ENCODE measurements at regions not wholly inside any gene's neighbourhood (a gene's known extent, or its start where the extent isn't known, plus 50 kb on each side); places are given as distances from the start of the nearest gene placed in this dataset.

DNA sequence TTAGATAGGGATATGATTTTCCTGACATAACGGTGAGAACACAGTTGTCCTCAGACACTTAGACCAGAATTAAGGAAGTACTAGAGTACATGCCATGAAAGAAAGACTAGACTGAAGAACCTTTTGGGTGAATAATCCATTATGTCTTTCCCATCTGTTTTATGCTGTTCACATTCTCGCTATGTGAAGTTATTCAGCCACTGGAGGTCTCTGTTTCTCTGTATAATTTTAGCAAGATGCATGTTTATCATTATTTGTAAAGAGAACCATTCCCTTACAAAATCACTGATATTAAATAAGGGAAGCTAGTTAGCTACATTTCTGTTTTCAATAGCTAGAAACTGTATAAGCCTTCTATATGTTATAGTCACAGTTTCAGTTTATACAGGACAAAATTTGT, 391.9 kb downstream of the CD109 start:
- H3K4me1 ChIP-seq (ENCODE audit: low read length): no peaks in the 10 kb centered on the region
- no peak overlapping the region for H2AFZ ChIP-seq (ENCODE audit: low read length)
- no peaks in the 10 kb centered on the region for H3K79me2 ChIP-seq (ENCODE audit: low read length)
- H3K27me3 ChIP-seq (ENCODE audit: low read length): no peaks in the 10 kb centered on the region
- no peak overlapping the region for H3K9ac ChIP-seq (ENCODE audit: low read length)
- H3K9me2 ChIP-seq (replicated peaks; ENCODE audit: insufficient read depth, low read length): no peaks in the 10 kb centered on the region
- DNase-seq: no peak
- no peak overlapping the region for H3K4me3 ChIP-seq (ENCODE audit: low read length)
- H3K4me2 ChIP-seq (ENCODE audit: low read depth, low read length, poor library complexity, severe bottlenecking): no peak overlapping the region
- no peaks in the 10 kb centered on the region; the same call in 1 of the 2 replicates for H4K20me1 ChIP-seq (ENCODE audit: insufficient read depth, low read depth, low read length)
- no peaks in the 10 kb centered on the region for H3K9me3 ChIP-seq (ENCODE audit: low read length)
- no peak overlapping the region for H3K27ac ChIP-seq (ENCODE audit: low read length)
- no peaks in the 10 kb centered on the region for H3K36me3 ChIP-seq (ENCODE audit: insufficient read depth, low read length)

DNA sequence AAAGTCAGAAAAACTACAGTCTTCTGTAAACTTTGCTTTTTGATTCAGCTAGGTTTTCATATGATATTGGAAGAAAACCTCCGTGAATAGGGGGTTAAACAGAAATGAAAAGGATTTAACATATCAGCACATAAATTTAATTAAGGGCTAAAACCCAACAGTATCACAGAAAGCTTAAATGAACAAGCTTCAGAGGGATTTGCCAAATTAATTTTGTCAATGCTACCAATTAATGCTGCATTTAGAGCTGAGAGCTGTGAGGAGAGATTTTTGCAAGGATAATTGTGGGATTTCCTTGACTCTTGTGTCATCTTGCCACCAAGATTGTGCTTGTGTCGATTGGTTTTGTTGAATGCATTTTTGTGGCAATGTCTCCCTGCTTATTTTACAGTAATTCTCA, 379.9 kb downstream of the CD109 start:
- Histone ChIP-seq H3K9me3 (ENCODE audit: low read length) (no peaks in the 10 kb centered on the region), H3K9ac (ENCODE audit: low read length) (no peak overlapping the region), H4K20me1 (ENCODE audit: insufficient read depth, low read depth, low read length) (no peaks in the 10 kb centered on the region), H3K9me2 (replicated peaks; ENCODE audit: insufficient read depth, low read length) (no peaks in the 10 kb centered on the region), H3K36me3 (ENCODE audit: insufficient read depth, low read length) (no peaks in the 10 kb centered on the region), H3K4me2 (ENCODE audit: low read depth, low read length, poor library complexity, severe bottlenecking) (no peak overlapping the region), H3K4me1 (ENCODE audit: low read length) (no peaks in the 10 kb centered on the region), H3K27ac (ENCODE audit: low read length) (no peak overlapping the region), H3K79me2 (ENCODE audit: low read length) (no peaks in the 10 kb centered on the region), H3K4me3 (ENCODE audit: low read length) (no peak overlapping the region), H2AFZ (ENCODE audit: low read length) (no peak overlapping the region), H3K27me3 (ENCODE audit: low read length) (no peaks in the 10 kb centered on the region)
- DNase-seq: no peak

DNA sequence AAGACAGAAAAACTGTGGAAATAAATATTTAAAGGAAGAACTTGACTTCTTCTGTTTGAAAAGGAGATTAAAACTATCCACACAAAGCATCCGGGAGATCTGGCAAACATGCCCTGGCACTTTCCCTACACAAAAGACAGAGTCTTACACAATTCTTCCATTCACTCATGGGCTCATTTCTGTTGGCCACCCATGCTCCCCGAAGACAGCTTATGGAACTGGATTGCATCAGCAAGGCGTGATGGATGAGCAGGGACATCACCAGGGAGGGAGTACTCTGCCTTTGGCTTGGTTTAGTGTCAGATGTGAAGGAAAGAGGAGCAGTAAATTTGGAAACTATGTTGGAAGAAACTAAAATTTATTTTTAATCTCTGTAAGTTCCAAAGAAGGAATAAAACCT, 379.3 kb downstream of the CD109 start:
- no peaks in the 10 kb centered on the region for H3K27me3 ChIP-seq (ENCODE audit: low read length)
- H3K9ac ChIP-seq (ENCODE audit: low read length): no peak overlapping the region
- no peaks in the 10 kb centered on the region for H3K79me2 ChIP-seq (ENCODE audit: low read length)
- H3K4me2 ChIP-seq (ENCODE audit: low read depth, low read length, poor library complexity, severe bottlenecking): no peak overlapping the region
- H3K4me3 ChIP-seq (ENCODE audit: low read length): no peak overlapping the region
- no peak overlapping the region for H2AFZ ChIP-seq (ENCODE audit: low read length)
- no peaks in the 10 kb centered on the region for H3K9me2 ChIP-seq (replicated peaks; ENCODE audit: insufficient read depth, low read length)
- no peak overlapping the region for H3K27ac ChIP-seq (ENCODE audit: low read length)
- H3K9me3 ChIP-seq (ENCODE audit: low read length): no peaks in the 10 kb centered on the region
- no peaks in the 10 kb centered on the region for H3K36me3 ChIP-seq (ENCODE audit: insufficient read depth, low read length)
- H3K4me1 ChIP-seq (ENCODE audit: low read length): no peaks in the 10 kb centered on the region
- H4K20me1 ChIP-seq (ENCODE audit: insufficient read depth, low read depth, low read length): no peaks in the 10 kb centered on the region
- no peak for DNase-seq

DNA sequence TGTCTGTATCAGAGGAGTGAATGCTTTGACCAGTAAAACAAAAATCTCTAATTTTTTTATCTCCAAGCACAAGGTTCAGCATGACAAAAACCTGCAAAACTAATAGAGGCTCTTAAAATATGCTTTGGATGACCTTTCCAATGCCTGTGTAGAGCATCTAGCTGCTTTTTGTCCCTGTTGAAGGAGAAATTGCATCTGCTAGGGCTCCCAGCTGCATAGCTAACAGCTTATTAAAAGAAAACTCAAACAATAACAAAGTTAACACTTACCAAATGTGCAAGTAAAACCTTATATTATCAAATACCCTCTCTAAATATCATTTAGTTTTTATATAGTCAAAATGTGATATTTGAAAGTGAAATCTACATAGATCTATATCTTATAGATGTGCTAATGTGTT, 378.6 kb downstream of the CD109 start:
- no peak for DNase-seq
- H3K27me3 ChIP-seq (ENCODE audit: low read length): no peaks in the 10 kb centered on the region
- no peaks in the 10 kb centered on the region for H3K9me3 ChIP-seq (ENCODE audit: low read length)
- no peak overlapping the region for H3K9ac ChIP-seq (ENCODE audit: low read length)
- H4K20me1 ChIP-seq (ENCODE audit: insufficient read depth, low read depth, low read length): no peaks in the 10 kb centered on the region
- H3K9me2 ChIP-seq (replicated peaks; ENCODE audit: insufficient read depth, low read length): no peaks in the 10 kb centered on the region
- H3K36me3 ChIP-seq (ENCODE audit: insufficient read depth, low read length): no peaks in the 10 kb centered on the region
- H3K4me1 ChIP-seq (ENCODE audit: low read length): no peaks in the 10 kb centered on the region
- no peak overlapping the region for H3K27ac ChIP-seq (ENCODE audit: low read length)
- H3K79me2 ChIP-seq (ENCODE audit: low read length): no peaks in the 10 kb centered on the region
- H2AFZ ChIP-seq (ENCODE audit: low read length): no peak overlapping the region
- H3K4me3 ChIP-seq (ENCODE audit: low read length): no peak overlapping the region
- H3K4me2 ChIP-seq (ENCODE audit: low read depth, low read length, poor library complexity, severe bottlenecking): no peak overlapping the region

DNA sequence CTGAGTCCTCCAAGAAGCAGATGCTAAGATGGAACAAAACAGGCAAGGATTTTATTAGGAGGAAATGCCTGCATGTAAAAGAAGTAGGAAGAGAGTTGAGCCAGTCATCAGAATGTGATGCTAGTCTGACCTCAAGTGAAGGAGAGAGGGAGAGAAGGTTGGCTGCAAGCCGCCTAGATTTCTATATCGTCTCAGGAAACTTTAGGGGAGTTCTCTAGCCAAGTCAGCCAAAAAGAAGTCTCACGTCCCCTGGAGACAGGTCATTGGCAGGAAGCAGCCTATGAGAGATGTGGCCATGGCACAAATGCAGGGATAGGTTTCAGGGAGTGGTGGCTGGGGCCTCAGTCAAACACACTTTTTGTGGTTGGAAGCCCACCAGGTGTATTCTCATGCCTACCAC, 378.0 kb downstream of the CD109 start:
- Histone ChIP-seq H3K79me2 (ENCODE audit: low read length) (no peaks in the 10 kb centered on the region), H3K9ac (ENCODE audit: low read length) (no peak overlapping the region), H2AFZ (ENCODE audit: low read length) (no peak overlapping the region), H3K27ac (ENCODE audit: low read length) (no peak overlapping the region), H3K9me3 (ENCODE audit: low read length) (no peaks in the 10 kb centered on the region), H3K4me1 (ENCODE audit: low read length) (no peaks in the 10 kb centered on the region), H4K20me1 (ENCODE audit: insufficient read depth, low read depth, low read length) (no peaks in the 10 kb centered on the region), H3K36me3 (ENCODE audit: insufficient read depth, low read length) (no peaks in the 10 kb centered on the region), H3K9me2 (replicated peaks; ENCODE audit: insufficient read depth, low read length) (no peaks in the 10 kb centered on the region), H3K4me3 (ENCODE audit: low read length) (no peak overlapping the region), H3K4me2 (ENCODE audit: low read depth, low read length, poor library complexity, severe bottlenecking) (no peak overlapping the region), H3K27me3 (ENCODE audit: low read length) (no peaks in the 10 kb centered on the region)
- no peak for DNase-seq

DNA sequence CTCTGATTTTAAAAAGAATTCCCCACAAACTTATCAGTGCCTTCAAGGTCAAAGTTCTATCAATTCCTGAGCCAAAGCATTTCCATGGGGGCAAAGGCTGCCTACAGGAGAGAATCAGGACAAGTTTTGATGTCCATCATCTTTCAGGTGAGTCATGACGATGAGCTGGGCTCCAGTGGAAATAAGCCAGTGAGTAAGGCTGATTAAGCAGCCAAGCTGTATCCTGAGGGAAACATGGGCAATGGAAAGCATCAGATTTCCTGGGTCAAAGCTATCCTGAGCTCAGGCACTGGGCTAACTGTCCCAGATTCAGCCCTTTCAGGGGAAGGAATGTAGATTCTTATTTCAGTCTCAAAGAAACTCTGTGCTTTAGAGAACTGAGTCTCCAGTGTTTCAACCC, 377.4 kb downstream of the CD109 start:
- no peaks in the 10 kb centered on the region for H3K79me2 ChIP-seq (ENCODE audit: low read length)
- H3K4me3 ChIP-seq (ENCODE audit: low read length): no peak overlapping the region
- H3K36me3 ChIP-seq (ENCODE audit: insufficient read depth, low read length): no peaks in the 10 kb centered on the region
- H3K9ac ChIP-seq (ENCODE audit: low read length): no peak overlapping the region
- no peak for DNase-seq
- no peaks in the 10 kb centered on the region for H3K9me3 ChIP-seq (ENCODE audit: low read length)
- no peaks in the 10 kb centered on the region for H3K4me1 ChIP-seq (ENCODE audit: low read length)
- no peak overlapping the region for H3K27ac ChIP-seq (ENCODE audit: low read length)
- H4K20me1 ChIP-seq (ENCODE audit: insufficient read depth, low read depth, low read length): no peaks in the 10 kb centered on the region
- no peaks in the 10 kb centered on the region for H3K9me2 ChIP-seq (replicated peaks; ENCODE audit: insufficient read depth, low read length)
- H3K4me2 ChIP-seq (ENCODE audit: low read depth, low read length, poor library complexity, severe bottlenecking): no peak overlapping the region
- no peaks in the 10 kb centered on the region for H3K27me3 ChIP-seq (ENCODE audit: low read length)
- no peak overlapping the region for H2AFZ ChIP-seq (ENCODE audit: low read length)

DNA sequence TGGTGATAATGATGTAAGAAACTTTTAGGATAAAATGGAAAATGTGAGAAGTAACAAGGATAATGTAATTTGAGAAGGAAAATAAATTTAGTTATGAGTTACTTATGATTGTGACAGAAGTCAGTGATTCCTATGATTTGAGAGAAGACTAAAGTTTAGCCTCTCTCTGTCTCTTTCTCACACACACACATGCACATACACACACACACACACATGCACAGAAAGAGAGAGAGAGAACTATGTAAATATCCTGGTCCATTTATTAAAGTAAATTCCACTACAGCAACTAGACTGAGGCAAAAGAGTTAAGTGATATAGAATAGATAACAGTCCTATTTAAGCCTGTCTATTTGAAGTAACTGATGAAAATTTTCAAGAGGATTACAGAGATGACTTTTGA, 375.2 kb downstream of the CD109 start:
- Histone ChIP-seq H3K79me2 (ENCODE audit: low read length) (no peaks in the 10 kb centered on the region), H3K9me3 (ENCODE audit: low read length) (no peaks in the 10 kb centered on the region), H3K36me3 (ENCODE audit: insufficient read depth, low read length) (no peaks in the 10 kb centered on the region), H3K27ac (ENCODE audit: low read length) (no peak overlapping the region), H4K20me1 (ENCODE audit: insufficient read depth, low read depth, low read length) (no peaks in the 10 kb centered on the region), H3K4me3 (ENCODE audit: low read length) (no peak overlapping the region), H3K27me3 (ENCODE audit: low read length) (no peaks in the 10 kb centered on the region), H3K9ac (ENCODE audit: low read length) (no peak overlapping the region), H3K4me2 (ENCODE audit: low read depth, low read length, poor library complexity, severe bottlenecking) (no peak overlapping the region), H2AFZ (ENCODE audit: low read length) (no peak overlapping the region), H3K9me2 (replicated peaks; ENCODE audit: insufficient read depth, low read length) (no peaks in the 10 kb centered on the region), H3K4me1 (ENCODE audit: low read length) (no peaks in the 10 kb centered on the region)
- no peak for DNase-seq

DNA sequence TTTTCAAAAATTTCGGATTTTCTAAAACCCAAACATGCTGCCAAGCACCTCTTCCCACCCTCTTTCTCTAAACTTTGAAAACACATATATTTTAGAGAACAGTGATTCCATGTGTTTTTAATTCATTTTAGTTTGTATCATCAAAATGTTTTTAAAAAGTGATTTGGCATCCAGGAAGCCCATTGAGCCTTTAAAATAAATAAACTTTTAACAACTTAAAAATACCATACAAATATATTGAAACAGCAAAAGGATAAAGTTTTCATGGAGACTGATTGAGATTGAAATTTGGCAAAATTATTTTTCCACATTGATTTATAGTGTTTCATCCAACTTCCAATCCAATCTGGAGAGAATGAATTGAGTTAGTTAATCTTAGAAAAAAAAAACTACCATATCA, 374.7 kb downstream of the CD109 start:
- H3K4me1 ChIP-seq (ENCODE audit: low read length): no peaks in the 10 kb centered on the region
- H4K20me1 ChIP-seq (ENCODE audit: insufficient read depth, low read depth, low read length): no peaks in the 10 kb centered on the region
- no peak overlapping the region for H2AFZ ChIP-seq (ENCODE audit: low read length)
- H3K27ac ChIP-seq (ENCODE audit: low read length): no peak overlapping the region
- H3K9ac ChIP-seq (ENCODE audit: low read length): no peak overlapping the region
- H3K9me3 ChIP-seq (ENCODE audit: low read length): no peaks in the 10 kb centered on the region
- no peak for DNase-seq
- H3K4me3 ChIP-seq (ENCODE audit: low read length): no peak overlapping the region
- H3K9me2 ChIP-seq (replicated peaks; ENCODE audit: insufficient read depth, low read length): no peaks in the 10 kb centered on the region
- H3K4me2 ChIP-seq (ENCODE audit: low read depth, low read length, poor library complexity, severe bottlenecking): no peak overlapping the region
- no peaks in the 10 kb centered on the region for H3K36me3 ChIP-seq (ENCODE audit: insufficient read depth, low read length)
- no peaks in the 10 kb centered on the region for H3K79me2 ChIP-seq (ENCODE audit: low read length)
- no peaks in the 10 kb centered on the region for H3K27me3 ChIP-seq (ENCODE audit: low read length)

DNA sequence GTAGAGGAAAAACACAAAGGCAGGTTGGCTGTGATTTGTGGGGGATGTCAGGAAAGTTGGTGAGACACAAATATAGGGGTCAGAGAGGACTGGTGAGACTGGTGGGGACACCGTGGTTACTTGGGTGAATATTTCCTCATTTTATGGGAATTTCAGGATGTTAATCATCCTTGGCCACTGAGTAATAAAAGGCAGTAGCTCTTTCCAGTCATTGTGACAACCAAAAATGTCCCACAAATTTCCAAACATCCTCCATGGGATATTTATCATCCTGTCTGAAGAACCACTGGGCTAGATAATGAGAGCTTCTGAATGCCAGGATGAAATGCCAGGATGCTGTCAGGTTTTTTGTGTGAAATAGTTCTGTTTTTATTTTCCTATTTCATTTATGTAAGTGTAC, 374.1 kb downstream of the CD109 start:
- Histone ChIP-seq H3K27me3 (ENCODE audit: low read length) (no peaks in the 10 kb centered on the region), H3K79me2 (ENCODE audit: low read length) (no peaks in the 10 kb centered on the region), H3K4me2 (ENCODE audit: low read depth, low read length, poor library complexity, severe bottlenecking) (no peak overlapping the region), H3K4me1 (ENCODE audit: low read length) (no peaks in the 10 kb centered on the region), H2AFZ (ENCODE audit: low read length) (no peak overlapping the region), H3K4me3 (ENCODE audit: low read length) (no peak overlapping the region), H3K36me3 (ENCODE audit: insufficient read depth, low read length) (no peaks in the 10 kb centered on the region), H3K9me3 (ENCODE audit: low read length) (no peaks in the 10 kb centered on the region), H3K27ac (ENCODE audit: low read length) (no peak overlapping the region), H3K9me2 (replicated peaks; ENCODE audit: insufficient read depth, low read length) (no peaks in the 10 kb centered on the region), H3K9ac (ENCODE audit: low read length) (no peak overlapping the region), H4K20me1 (ENCODE audit: insufficient read depth, low read depth, low read length) (no peaks in the 10 kb centered on the region)
- no peak for DNase-seq

Measured in Karpas-422 (cell line).